Lower leg skin (tissue), 3 donors: ENCODE measurements at regions not wholly inside any gene's neighbourhood (a gene's known extent, or its start where the extent isn't known, plus 50 kb on each side); places are given as distances from the start of the nearest gene placed in this dataset.

Experiments used
- POLR2A ChIP-seq, 2 donors: fragments of 450-650 bp; IDR thresholded peaks; one replicate each; pipeline ENCODE4 v1.6.1; 2016 to 2017; ENCODE audit warnings: antibody characterized with exemption in 2 of 2, mild to moderate bottlenecking in 1 of 2, moderate library complexity in 1 of 2
- TF ChIP-seq, protein P1 (sequence below), 3 donors: fragments of 450-650 bp; IDR thresholded peaks; one replicate each; pipeline ENCODE4 v1.5.1; 2016; ENCODE audit warnings: antibody characterized with exemption in 3 of 3, mild to moderate bottlenecking in 3 of 3, moderate library complexity in 2 of 3

DNA sequence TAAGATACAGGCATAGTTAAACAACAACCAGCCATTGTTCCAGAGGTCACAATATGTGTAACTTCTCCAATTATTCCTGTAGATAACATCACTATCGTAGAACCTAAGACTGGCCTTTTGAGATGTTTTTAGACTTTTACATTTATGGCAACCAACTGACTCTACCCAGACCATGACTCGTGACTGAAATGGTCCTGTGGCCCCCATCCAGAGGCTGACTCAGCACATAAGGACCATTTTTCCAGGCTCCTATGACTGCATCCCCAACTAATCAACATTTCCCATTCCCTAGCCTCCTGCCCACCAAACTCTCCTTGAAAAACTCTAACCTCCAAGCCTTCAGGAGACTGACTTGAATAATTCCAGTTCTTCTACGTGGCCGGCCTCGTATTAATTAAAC, 52.6 kb upstream of the NID2 start:
- TF ChIP-seq, protein P1, sequence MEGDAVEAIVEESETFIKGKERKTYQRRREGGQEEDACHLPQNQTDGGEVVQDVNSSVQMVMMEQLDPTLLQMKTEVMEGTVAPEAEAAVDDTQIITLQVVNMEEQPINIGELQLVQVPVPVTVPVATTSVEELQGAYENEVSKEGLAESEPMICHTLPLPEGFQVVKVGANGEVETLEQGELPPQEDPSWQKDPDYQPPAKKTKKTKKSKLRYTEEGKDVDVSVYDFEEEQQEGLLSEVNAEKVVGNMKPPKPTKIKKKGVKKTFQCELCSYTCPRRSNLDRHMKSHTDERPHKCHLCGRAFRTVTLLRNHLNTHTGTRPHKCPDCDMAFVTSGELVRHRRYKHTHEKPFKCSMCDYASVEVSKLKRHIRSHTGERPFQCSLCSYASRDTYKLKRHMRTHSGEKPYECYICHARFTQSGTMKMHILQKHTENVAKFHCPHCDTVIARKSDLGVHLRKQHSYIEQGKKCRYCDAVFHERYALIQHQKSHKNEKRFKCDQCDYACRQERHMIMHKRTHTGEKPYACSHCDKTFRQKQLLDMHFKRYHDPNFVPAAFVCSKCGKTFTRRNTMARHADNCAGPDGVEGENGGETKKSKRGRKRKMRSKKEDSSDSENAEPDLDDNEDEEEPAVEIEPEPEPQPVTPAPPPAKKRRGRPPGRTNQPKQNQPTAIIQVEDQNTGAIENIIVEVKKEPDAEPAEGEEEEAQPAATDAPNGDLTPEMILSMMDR (IDR thresholded peaks at IDR 0.05) = no peak
- TF ChIP-seq POLR2A (IDR thresholded peaks at IDR 0.05) = no peak
